CD14-positive monocyte (primary cell): ENCODE measurements at regions not wholly inside any gene's neighbourhood (a gene's known extent, or its start where the extent isn't known, plus 50 kb on each side); places are given as distances from the start of the nearest gene placed in this dataset.

Experiments
- DNase-seq, 3 donors: peaks; one replicate each; pipeline ENCODE4 v3.0.0-alpha.2; 2011 to 2022
- H2AFZ ChIP-seq: 2 replicates; pipeline ENCODE4 v1.6.0; 2012; ENCODE audit warnings: mild to moderate bottlenecking, low read depth, low read length, inconsistent platforms; ENCODE audit not compliant: insufficient read depth, poor library complexity, severe bottlenecking
- H3K27ac ChIP-seq, 2 donors: 1 replicate in 1 of 2; 2 replicates in 1 of 2; pipeline ENCODE4 v1.5.1; 2012 to 2013; ENCODE audit warnings: low read length in 2 of 2, control low read depth in 1 of 2, inconsistent platforms in 1 of 2, low read depth in 1 of 2, mild to moderate bottlenecking in 1 of 2
- H3K27me3 ChIP-seq, 2 donors: one replicate each; pipeline versions ENCODE4 v1.6.0 to v1.6.1; 2011 to 2013; ENCODE audit warnings: low read length in 2 of 2; ENCODE audit not compliant: control insufficient read depth in 2 of 2, insufficient read depth in 2 of 2
- H3K36me3 ChIP-seq, 2 donors: replicated peaks in 1 of 2; 1 replicate in 1 of 2; 2 replicates in 1 of 2; pipeline versions ENCODE4 v1.5.1 to v1.6.1; 2012 to 2013; ENCODE audit warnings: low read length in 2 of 2, control low read depth in 1 of 2, inconsistent platforms in 1 of 2, mild to moderate bottlenecking in 1 of 2; ENCODE audit not compliant: insufficient read depth in 2 of 2, control insufficient read depth in 1 of 2
- H3K4me1 ChIP-seq, 2 donors: 1 replicate in 1 of 2; 2 replicates in 1 of 2; pipeline versions ENCODE4 v1.5.1 to v1.6.1; 2012 to 2013; ENCODE audit warnings: low read length in 2 of 2, control low read depth in 1 of 2, inconsistent platforms in 1 of 2, mild to moderate bottlenecking in 1 of 2, moderate library complexity in 1 of 2; ENCODE audit not compliant: insufficient read depth in 2 of 2, control insufficient read depth in 1 of 2
- H3K4me2 ChIP-seq: replicated peaks from 2 replicates; pipeline ENCODE3; 2012; ENCODE audit warnings: low read length, moderate library complexity, mild to moderate bottlenecking; ENCODE audit not compliant: poor library complexity, severe bottlenecking; ENCODE audit errors: extremely low read depth
- H3K4me3 ChIP-seq, 3 experiments: fragments of 200-600 bp in 1 of 3; sonication (generic) in 1 of 3; replicated peaks in 1 of 3; 1 replicate in 2 of 3; 2 replicates in 1 of 3; pipeline ENCODE4 v1.5.1; 2011 to 2013; ENCODE audit warnings: low read length in 3 of 3, mild to moderate bottlenecking in 3 of 3, control low read depth in 2 of 3, low read depth in 2 of 3, inconsistent platforms in 1 of 3, moderate library complexity in 1 of 3
- H3K79me2 ChIP-seq: 2 replicates; pipeline ENCODE4 v1.6.0; 2012; ENCODE audit warnings: mild to moderate bottlenecking, control low read depth, inconsistent platforms, low read length, moderate library complexity; ENCODE audit not compliant: insufficient read depth
- H3K9ac ChIP-seq: 2 replicates; pipeline ENCODE4 v1.6.0; 2017; ENCODE audit warnings: low read length, mild to moderate bottlenecking; ENCODE audit not compliant: insufficient read depth, poor library complexity, severe bottlenecking
- H3K9me3 ChIP-seq, 2 donors: replicated peaks in 1 of 2; 1 replicate in 1 of 2; 2 replicates in 1 of 2; pipeline versions ENCODE4 v1.5.1 to v1.6.1; 2012 to 2013; ENCODE audit warnings: low read length in 2 of 2, control low read depth in 1 of 2; ENCODE audit not compliant: control insufficient read depth in 1 of 2, insufficient read depth in 1 of 2
- H4K20me1 ChIP-seq: 2 replicates; pipeline ENCODE4 v1.6.0; 2012; ENCODE audit warnings: mild to moderate bottlenecking, low read length, control low read depth, moderate library complexity; ENCODE audit not compliant: insufficient read depth
- H3K27ac Mint-ChIP-seq, 7 donors: one replicate each; pipeline ENCODE4 v1.8.0; 2020; ENCODE audit warnings: mild to moderate bottlenecking in 7 of 7, mixed read lengths in 7 of 7, moderate library complexity in 6 of 7, inconsistent platforms in 2 of 7
- H3K27me3 Mint-ChIP-seq, 3 donors: one replicate each; pipeline ENCODE4 v1.8.0; 2021 to 2022; ENCODE audit warnings: low read depth in 3 of 3, mild to moderate bottlenecking in 3 of 3, mixed read lengths in 3 of 3, moderate library complexity in 3 of 3, inconsistent platforms in 1 of 3
- H3K36me3 Mint-ChIP-seq, 2 donors: one replicate each; pipeline ENCODE4 v1.8.0; 2020; ENCODE audit warnings: mixed read lengths in 2 of 2, inconsistent platforms in 1 of 2, mild to moderate bottlenecking in 1 of 2
- H3K4me1 Mint-ChIP-seq: one replicate; pipeline ENCODE4 v1.8.0; 2020; ENCODE audit warnings: mild to moderate bottlenecking, mixed read lengths
- H3K4me3 Mint-ChIP-seq, 2 donors: one replicate each; pipeline ENCODE4 v1.8.0; 2020; ENCODE audit warnings: mild to moderate bottlenecking in 2 of 2, mixed read lengths in 2 of 2, moderate library complexity in 1 of 2
- H3K9me3 Mint-ChIP-seq, 7 donors: one replicate each; pipeline ENCODE4 v1.8.0; 2020 to 2022; ENCODE audit warnings: mixed read lengths in 7 of 7, mild to moderate bottlenecking in 6 of 7, moderate library complexity in 6 of 7, inconsistent platforms in 2 of 7
- WGBS: methylation state at CpG from one replicate; pipeline ENCODE4 v1.1.5; 2013; ENCODE audit warnings: missing lambda C conversion rate; ENCODE audit not compliant: insufficient coverage; 5-methylcytosine and 5-hydroxymethylcytosine counted together
- intact Hi-C, 2 donors: fragments of 100-400 bp; cut with micrococcal nuclease; formaldehyde crosslinking; loops; one replicate each; pipeline versions ENCODE4 v1.15.0 to v1.15.1; 2023
- TF ChIP-seq, protein P1 (sequence below): fragments of 200-600 bp; IDR thresholded peaks from one replicate; pipeline ENCODE4 v1.8.0; 2022; ENCODE audit warnings: antibody characterized with exemption, mild to moderate bottlenecking

DNA sequence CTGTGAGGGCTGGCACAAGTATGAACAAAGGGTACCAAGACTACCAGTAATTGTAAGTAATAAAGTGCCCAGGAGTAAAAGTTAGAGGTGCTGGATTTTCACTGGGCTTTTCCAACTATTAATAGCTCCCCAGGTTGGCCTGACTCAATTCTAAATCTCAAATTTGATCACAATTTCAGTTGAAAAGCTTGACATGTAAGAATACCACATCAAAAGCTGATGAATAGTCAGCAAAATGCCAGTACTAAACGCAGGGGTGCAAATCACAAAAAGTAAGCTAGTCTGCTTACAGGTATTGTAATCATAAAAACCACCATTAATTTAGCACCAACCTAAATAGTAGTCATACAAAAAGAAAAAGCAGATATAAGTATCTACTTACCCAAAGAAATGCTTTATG, 917.5 kb downstream of the NLGN4Y start:
- H3K9me3 Mint-ChIP-seq, result peaks cover 0 to 6% (median 0%) of the 10 kb centered on the region in 7 donors
- H3K4me1 Mint-ChIP-seq, result no peaks in the 10 kb centered on the region
- Histone ChIP-seq H3K79me2 (no peaks in the 10 kb centered on the region), H3K36me3 (no peaks in the 10 kb centered on the region), H3K9me3 (no peaks in the 10 kb centered on the region), H4K20me1 (no peaks in the 10 kb centered on the region), H3K4me1 (no peaks in the 10 kb centered on the region), H3K27ac (no peak overlapping the region), H3K27me3 (no peaks in the 10 kb centered on the region), H3K9ac (no peak overlapping the region), H2AFZ (no peak overlapping the region), H3K4me3 (no peak overlapping the region), H3K4me2 (no peak overlapping the region)
- no peak for DNase-seq
- TF ChIP-seq, protein P1, sequence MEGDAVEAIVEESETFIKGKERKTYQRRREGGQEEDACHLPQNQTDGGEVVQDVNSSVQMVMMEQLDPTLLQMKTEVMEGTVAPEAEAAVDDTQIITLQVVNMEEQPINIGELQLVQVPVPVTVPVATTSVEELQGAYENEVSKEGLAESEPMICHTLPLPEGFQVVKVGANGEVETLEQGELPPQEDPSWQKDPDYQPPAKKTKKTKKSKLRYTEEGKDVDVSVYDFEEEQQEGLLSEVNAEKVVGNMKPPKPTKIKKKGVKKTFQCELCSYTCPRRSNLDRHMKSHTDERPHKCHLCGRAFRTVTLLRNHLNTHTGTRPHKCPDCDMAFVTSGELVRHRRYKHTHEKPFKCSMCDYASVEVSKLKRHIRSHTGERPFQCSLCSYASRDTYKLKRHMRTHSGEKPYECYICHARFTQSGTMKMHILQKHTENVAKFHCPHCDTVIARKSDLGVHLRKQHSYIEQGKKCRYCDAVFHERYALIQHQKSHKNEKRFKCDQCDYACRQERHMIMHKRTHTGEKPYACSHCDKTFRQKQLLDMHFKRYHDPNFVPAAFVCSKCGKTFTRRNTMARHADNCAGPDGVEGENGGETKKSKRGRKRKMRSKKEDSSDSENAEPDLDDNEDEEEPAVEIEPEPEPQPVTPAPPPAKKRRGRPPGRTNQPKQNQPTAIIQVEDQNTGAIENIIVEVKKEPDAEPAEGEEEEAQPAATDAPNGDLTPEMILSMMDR, result no peak
- H3K4me3 Mint-ChIP-seq, result no peak overlapping the region
- no peaks in the 10 kb centered on the region for H3K27me3 Mint-ChIP-seq
- H3K27ac Mint-ChIP-seq, result no peak overlapping the region
- intact Hi-C loops, result no loop called here
- H3K36me3 Mint-ChIP-seq, result no peaks in the 10 kb centered on the region
- no CpG with 5 or more reads among the region's 1 CpG for WGBS

DNA sequence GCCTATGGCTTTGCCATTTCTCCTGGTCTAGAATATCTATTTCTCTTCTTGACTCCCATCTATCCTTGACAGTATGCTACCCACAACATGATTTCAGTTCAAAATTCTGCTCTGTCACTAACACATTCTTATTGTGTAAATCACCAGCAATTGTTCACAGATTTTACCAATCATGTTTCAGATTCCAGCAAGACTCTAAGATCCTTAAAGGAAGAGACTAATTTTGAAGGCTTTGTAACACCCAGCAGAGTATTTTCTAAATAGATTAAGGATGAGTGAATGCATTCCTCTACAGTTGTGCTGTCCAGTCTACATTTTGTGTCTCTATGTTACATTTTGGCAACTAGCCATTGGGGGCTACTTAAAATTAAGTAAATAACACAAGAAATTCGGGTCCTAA, 921.5 kb downstream of the NLGN4Y start:
- no peaks in the 10 kb centered on the region for H3K4me1 Mint-ChIP-seq
- Histone ChIP-seq H4K20me1 (no peaks in the 10 kb centered on the region), H3K9ac (no peak overlapping the region), H3K4me2 (no peak overlapping the region), H3K27me3 (no peaks in the 10 kb centered on the region), H3K4me1 (no peaks in the 10 kb centered on the region), H3K9me3 (no peaks in the 10 kb centered on the region), H3K36me3 (no peaks in the 10 kb centered on the region), H2AFZ (no peak overlapping the region), H3K79me2 (no peaks in the 10 kb centered on the region), H3K27ac (no peak overlapping the region), H3K4me3 (no peak overlapping the region)
- H3K27ac Mint-ChIP-seq, result no peak overlapping the region
- no peaks in the 10 kb centered on the region for H3K36me3 Mint-ChIP-seq
- WGBS, result no CpG with 5 or more reads among the region's 1 CpG
- TF ChIP-seq, protein P1, result no peak
- H3K27me3 Mint-ChIP-seq, result no peaks in the 10 kb centered on the region
- intact Hi-C loops, result no loop called here
- H3K4me3 Mint-ChIP-seq, result no peak overlapping the region
- DNase-seq, result no peak
- H3K9me3 Mint-ChIP-seq, result peaks cover 0 to 2% (median 0%) of the 10 kb centered on the region in 7 donors
